ENCODE measurements at regions not wholly inside any gene's neighbourhood (a gene's known extent, or its start where the extent isn't known, plus 50 kb on each side); places are given as distances from the start of the nearest gene placed in this dataset.

- TF ChIP-seq, protein P1, sequence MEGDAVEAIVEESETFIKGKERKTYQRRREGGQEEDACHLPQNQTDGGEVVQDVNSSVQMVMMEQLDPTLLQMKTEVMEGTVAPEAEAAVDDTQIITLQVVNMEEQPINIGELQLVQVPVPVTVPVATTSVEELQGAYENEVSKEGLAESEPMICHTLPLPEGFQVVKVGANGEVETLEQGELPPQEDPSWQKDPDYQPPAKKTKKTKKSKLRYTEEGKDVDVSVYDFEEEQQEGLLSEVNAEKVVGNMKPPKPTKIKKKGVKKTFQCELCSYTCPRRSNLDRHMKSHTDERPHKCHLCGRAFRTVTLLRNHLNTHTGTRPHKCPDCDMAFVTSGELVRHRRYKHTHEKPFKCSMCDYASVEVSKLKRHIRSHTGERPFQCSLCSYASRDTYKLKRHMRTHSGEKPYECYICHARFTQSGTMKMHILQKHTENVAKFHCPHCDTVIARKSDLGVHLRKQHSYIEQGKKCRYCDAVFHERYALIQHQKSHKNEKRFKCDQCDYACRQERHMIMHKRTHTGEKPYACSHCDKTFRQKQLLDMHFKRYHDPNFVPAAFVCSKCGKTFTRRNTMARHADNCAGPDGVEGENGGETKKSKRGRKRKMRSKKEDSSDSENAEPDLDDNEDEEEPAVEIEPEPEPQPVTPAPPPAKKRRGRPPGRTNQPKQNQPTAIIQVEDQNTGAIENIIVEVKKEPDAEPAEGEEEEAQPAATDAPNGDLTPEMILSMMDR (IDR thresholded peaks at IDR 0.05; ENCODE audit: low read depth, low read length): no peak
- no peaks in the 10 kb centered on the region for H3K27me3 ChIP-seq (ENCODE audit: insufficient read depth, low read depth, severe bottlenecking)
- H3K36me3 ChIP-seq: no peaks in the 10 kb centered on the region
- no peak overlapping the region for H3K4me3 ChIP-seq (ENCODE audit: low read depth, low read length)
- peaks cover 10% of the 10 kb centered on the region for H3K9me3 ChIP-seq (ENCODE audit: severe bottlenecking)
- no peak for DNase-seq
- H3K27ac ChIP-seq: no peak overlapping the region
These were observed 69.1 kb upstream of the WNT11 start for GRCh38 chr11:76275446-76275845.

DNA sequence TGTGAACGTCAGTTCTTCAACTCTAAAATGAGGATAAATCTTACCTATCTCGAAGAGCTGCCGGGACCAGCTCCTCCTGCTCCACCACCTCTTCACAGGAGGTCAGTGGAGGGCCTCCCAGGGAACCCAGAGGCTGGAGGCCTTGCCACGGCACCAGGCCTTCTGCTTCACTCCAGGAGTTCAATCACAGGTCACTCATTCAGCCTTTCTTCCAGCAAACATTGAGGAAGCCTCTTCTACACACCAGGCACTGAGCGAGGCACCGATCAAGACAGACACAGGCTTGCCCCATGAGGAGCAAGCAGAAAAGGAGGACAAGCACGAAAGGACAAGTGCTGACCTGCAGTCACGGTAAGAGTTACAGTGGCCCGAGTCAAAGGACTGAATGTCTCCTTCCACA is 64.8 kb upstream of the WNT11 start:
- Histone ChIP-seq H3K9me3 (ENCODE audit: severe bottlenecking) (peaks cover 10% of the 10 kb centered on the region), H3K36me3 (no peaks in the 10 kb centered on the region)
- DNase-seq: no peak

DNA sequence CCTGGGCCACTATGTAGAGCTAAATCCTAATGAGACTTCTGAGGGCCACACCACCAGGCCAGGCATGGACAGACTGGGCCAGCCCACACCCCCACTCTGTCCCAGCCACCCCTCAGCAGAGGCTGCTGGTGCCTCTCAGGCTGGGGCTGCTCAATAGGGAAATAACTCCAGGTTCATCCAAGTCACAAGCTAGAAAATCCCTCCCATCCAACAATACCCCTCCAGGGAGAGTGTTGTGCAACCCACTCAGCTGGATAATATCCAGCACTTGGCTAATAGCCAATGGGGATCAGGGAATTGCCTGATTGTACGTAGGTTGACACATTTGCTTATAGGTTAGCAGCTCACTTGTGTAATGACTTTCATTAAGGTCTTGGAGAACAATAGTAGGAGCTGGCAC is 64.1 kb upstream of the WNT11 start:
- Histone ChIP-seq H3K27me3 (ENCODE audit: insufficient read depth, low read depth, severe bottlenecking) (no peaks in the 10 kb centered on the region), H3K4me3 (ENCODE audit: low read depth, low read length) (no peak overlapping the region), H3K27ac (no peak overlapping the region), H3K9me3 (ENCODE audit: severe bottlenecking) (peaks cover 10% of the 10 kb centered on the region), H3K36me3 (no peaks in the 10 kb centered on the region)
- TF ChIP-seq, protein P1 (IDR thresholded peaks at IDR 0.05; ENCODE audit: low read depth, low read length): no peak
- DNase-seq: no peak

More for the DNA sequence above, 64.8 kb upstream of the WNT11 start:
- H3K27ac ChIP-seq: no peak overlapping the region
- TF ChIP-seq, protein P1 (IDR thresholded peaks at IDR 0.05; ENCODE audit: low read depth, low read length): no peak
- no peaks in the 10 kb centered on the region for H3K27me3 ChIP-seq (ENCODE audit: insufficient read depth, low read depth, severe bottlenecking)
- no peak overlapping the region for H3K4me3 ChIP-seq (ENCODE audit: low read depth, low read length)

DNA sequence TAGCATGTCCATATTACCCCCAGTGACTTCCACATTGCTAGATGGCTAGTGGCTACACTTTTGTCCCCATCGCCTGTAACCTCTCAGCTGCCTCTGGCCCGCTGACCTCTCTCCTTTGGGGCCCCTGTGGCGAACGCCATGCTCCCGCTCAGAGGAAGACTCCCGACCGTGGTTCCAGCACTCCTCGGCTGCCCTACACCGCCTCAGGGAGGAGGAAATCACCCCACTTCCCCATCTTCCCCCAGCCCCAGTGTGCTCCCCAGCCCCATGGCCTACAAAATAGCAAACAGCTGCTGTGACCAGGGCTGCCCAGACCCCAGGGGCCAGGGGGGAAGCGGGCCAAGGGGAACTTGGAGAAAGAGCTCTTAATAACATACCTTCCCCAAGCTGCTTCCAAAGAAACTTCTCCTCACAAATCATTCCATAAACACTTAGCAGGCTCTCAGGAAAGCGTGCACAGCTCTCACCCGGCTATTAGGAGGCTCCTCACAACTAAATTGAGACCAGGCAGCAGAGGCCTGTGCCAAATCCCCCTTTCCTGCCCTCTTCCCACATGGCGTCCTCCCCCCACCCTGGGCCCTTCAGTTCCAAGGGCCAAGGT is 63.5 kb upstream of the WNT11 start:
- TF ChIP-seq, protein P1 (IDR thresholded peaks at IDR 0.05; ENCODE audit: low read depth, low read length): no peak
- Histone ChIP-seq H3K36me3 (no peaks in the 10 kb centered on the region), H3K27ac (no peak overlapping the region), H3K4me3 (ENCODE audit: low read depth, low read length) (no peak overlapping the region), H3K27me3 (ENCODE audit: insufficient read depth, low read depth, severe bottlenecking) (no peaks in the 10 kb centered on the region), H3K9me3 (ENCODE audit: severe bottlenecking) (peaks cover 6% of the 10 kb centered on the region)
- no peak for DNase-seq

DNA sequence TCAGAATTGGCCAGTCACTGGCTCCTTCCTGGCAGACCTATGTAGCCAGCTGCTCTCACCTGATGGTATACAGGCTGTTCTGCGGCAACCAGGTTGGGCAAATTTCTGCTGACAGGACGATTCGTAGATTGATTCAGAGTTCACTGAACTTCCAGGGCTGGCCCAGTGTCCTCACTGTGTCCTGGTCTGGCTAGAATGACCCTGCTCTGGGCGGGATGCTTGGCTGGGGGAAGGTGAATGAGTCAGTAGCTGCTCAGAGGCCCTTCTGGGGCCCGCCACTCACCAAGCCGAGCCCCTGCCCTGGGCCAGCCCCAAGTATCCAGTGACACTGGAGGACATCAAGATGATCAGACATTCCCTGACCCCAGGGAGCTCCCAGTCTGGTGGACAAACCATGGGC is 62.9 kb upstream of the WNT11 start:
- DNase-seq: no peak
- H3K27me3 ChIP-seq (ENCODE audit: insufficient read depth, low read depth, severe bottlenecking): no peaks in the 10 kb centered on the region
- no peaks in the 10 kb centered on the region for H3K36me3 ChIP-seq
- H3K27ac ChIP-seq: no peak overlapping the region
- TF ChIP-seq, protein P1 (IDR thresholded peaks at IDR 0.05; ENCODE audit: low read depth, low read length): no peak
- peaks cover 1% of the 10 kb centered on the region for H3K9me3 ChIP-seq (ENCODE audit: severe bottlenecking)
- no peak overlapping the region for H3K4me3 ChIP-seq (ENCODE audit: low read depth, low read length)

DNA sequence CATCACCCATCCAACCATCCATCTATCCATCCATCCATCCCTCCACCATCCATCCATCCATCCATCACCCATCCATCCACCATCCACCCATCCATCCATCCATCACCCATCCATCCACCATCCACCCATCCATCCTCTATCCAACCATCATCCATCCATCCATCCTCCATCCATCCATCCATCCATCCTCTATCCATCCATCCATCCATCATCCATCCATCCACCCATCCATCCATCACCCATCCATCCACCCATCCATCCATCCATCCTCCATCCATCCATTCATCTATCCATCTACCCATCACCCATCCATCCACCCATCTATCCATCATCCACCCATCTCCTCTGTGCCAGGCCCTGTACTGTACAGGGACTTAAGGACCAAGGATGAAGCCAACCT is 62.2 kb upstream of the WNT11 start:
- Histone ChIP-seq H3K36me3 (no peaks in the 10 kb centered on the region), H3K9me3 (ENCODE audit: severe bottlenecking) (no peaks in the 10 kb centered on the region), H3K27me3 (ENCODE audit: insufficient read depth, low read depth, severe bottlenecking) (no peaks in the 10 kb centered on the region), H3K27ac (no peak overlapping the region), H3K4me3 (ENCODE audit: low read depth, low read length) (no peak overlapping the region)
- DNase-seq: no peak
- TF ChIP-seq, protein P1 (IDR thresholded peaks at IDR 0.05; ENCODE audit: low read depth, low read length): no peak
